OCI-LY7 (cell line): ENCODE measurements at regions not wholly inside any gene's neighbourhood (a gene's known extent, or its start where the extent isn't known, plus 50 kb on each side); places are given as distances from the start of the nearest gene placed in this dataset.

Experiments used
- EZH2phosphoT487 ChIP-seq: fragments of 200-600 bp; sonication (generic); IDR thresholded peaks from 2 replicates; pipeline ENCODE4 v1.6.1; 2018; ENCODE audit warnings: low read depth, borderline replicate concordance, mild to moderate bottlenecking, mixed run types, antibody characterized with exemption, low read length, moderate library complexity, mixed read lengths
- TF ChIP-seq, protein P1 (sequence below): fragments of 200-600 bp; sonication (generic); conservative IDR thresholded peaks from 2 replicates; pipeline ENCODE4 v1.5.1; 2014; ENCODE audit warnings: mild to moderate bottlenecking, antibody characterized with exemption, low read length, moderate library complexity, mixed read lengths

DNA sequence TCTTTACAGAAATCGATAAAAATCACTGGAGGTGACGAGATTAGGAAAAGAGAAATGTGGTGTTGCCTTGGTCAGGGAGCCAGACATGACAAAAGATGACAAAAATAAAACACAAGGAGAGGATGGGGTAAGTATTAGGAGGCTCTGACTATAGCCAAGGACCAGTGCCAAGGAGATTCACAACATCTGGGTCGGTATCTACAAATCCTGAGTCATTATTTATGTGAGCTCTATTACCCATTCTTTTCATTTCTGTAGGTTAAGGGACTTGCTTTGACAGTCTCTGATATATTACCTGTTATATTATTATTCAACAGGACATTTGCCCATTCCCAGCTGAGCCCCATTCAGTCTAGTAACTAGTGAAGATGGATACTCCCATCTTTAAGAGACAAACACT, 120.8 kb downstream of the TYW3 start:
- TF ChIP-seq, protein P1, sequence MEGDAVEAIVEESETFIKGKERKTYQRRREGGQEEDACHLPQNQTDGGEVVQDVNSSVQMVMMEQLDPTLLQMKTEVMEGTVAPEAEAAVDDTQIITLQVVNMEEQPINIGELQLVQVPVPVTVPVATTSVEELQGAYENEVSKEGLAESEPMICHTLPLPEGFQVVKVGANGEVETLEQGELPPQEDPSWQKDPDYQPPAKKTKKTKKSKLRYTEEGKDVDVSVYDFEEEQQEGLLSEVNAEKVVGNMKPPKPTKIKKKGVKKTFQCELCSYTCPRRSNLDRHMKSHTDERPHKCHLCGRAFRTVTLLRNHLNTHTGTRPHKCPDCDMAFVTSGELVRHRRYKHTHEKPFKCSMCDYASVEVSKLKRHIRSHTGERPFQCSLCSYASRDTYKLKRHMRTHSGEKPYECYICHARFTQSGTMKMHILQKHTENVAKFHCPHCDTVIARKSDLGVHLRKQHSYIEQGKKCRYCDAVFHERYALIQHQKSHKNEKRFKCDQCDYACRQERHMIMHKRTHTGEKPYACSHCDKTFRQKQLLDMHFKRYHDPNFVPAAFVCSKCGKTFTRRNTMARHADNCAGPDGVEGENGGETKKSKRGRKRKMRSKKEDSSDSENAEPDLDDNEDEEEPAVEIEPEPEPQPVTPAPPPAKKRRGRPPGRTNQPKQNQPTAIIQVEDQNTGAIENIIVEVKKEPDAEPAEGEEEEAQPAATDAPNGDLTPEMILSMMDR = no peak
- TF ChIP-seq EZH2phosphoT487 = no peak
